ENCODE measurements at regions not wholly inside any gene's neighbourhood (a gene's known extent, or its start where the extent isn't known, plus 50 kb on each side); places are given as distances from the start of the nearest gene placed in this dataset.

- no peak for TF ChIP-seq PRDM15 (CRISPR knock-in tag; IDR thresholded peaks at IDR 0.05)
- no peak for TF ChIP-seq MAX (IDR thresholded peaks at IDR 0.05; ENCODE audit: low read depth, low read length)
- peak; percentile 20; the same call in 1 of the 2 replicates for TF ChIP-seq MTA2 (IDR thresholded peaks at IDR 0.05; ENCODE audit: low read depth)
- 0 out of 2 replicates have a peak, but pooled peaks have one; percentile 30 for TF ChIP-seq DPF2 (IDR thresholded peaks at IDR 0.05)
- peak; percentile 19; the same call in 1 of the 2 replicates for TF ChIP-seq GABPA (IDR thresholded peaks at IDR 0.05; ENCODE audit: low read depth)
- no peak for TF ChIP-seq CUX1 (IDR thresholded peaks at IDR 0.05; ENCODE audit: insufficient replicate concordance, low read depth, low read length)
- TF ChIP-seq RELA (IDR thresholded peaks at IDR 0.05; ENCODE audit: borderline replicate concordance, partially characterized antibody) = no peak
- peak; percentile 66 for TF ChIP-seq IKZF1 (conservative IDR thresholded peaks at IDR 0.05)
- 0 out of 2 replicates have a peak, but pooled peaks have one; percentile 26 for TF ChIP-seq GATAD2B (conservative IDR thresholded peaks at IDR 0.05; ENCODE audit: low read depth)
- peak in 1 of 2 experiments; percentile 32; a peak in 1 of 4 replicates for TF ChIP-seq ETV6 (conservative IDR thresholded peaks at IDR 0.05 in 1 of 2, IDR thresholded peaks at IDR 0.05 in 1 of 2; ENCODE audit: borderline replicate concordance in 1 of 2, low read depth in 1 of 2)
- TF ChIP-seq IRF4 (IDR thresholded peaks at IDR 0.05; ENCODE audit: low read depth, low read length) = peak; percentile 39; the same call in 1 of the 2 replicates
- no peak for TF ChIP-seq POLR2A (IDR thresholded peaks at IDR 0.05; ENCODE audit: low read depth, low read length)
These were observed 177.0 kb upstream of the CNTN1 start (continued) for GRCh38 chr12:40515041-40515816.

Data from GM12878 (cell line).